ENCODE measurements at regions not wholly inside any gene's neighbourhood (a gene's known extent, or its start where the extent isn't known, plus 50 kb on each side); places are given as distances from the start of the nearest gene placed in this dataset.

DNA sequence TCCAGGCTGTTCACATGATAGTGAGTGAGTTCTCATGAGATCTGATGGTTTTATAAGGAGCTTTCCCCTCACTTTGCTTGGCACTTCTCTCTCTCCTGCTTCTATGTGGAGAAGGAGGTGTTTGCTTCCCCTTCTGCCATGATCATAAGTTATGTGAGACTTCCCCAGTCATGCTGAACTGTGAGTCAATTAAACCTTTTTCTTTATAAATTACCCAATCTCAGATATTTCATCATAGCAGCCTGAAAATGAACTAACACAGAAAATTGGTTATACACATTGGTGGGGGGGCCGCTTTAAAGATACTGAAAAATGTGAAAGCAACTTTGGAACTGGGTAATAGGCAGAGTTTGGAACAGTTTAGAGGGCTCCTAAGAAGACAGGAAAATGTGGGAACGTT, 741.1 kb upstream of the LUZP2 start:
- H3K4me3 ChIP-seq (ENCODE audit: low read length) = no peak overlapping the region
- DNase-seq (ENCODE audit: low read depth) = no peak
- TF ChIP-seq, protein P1, sequence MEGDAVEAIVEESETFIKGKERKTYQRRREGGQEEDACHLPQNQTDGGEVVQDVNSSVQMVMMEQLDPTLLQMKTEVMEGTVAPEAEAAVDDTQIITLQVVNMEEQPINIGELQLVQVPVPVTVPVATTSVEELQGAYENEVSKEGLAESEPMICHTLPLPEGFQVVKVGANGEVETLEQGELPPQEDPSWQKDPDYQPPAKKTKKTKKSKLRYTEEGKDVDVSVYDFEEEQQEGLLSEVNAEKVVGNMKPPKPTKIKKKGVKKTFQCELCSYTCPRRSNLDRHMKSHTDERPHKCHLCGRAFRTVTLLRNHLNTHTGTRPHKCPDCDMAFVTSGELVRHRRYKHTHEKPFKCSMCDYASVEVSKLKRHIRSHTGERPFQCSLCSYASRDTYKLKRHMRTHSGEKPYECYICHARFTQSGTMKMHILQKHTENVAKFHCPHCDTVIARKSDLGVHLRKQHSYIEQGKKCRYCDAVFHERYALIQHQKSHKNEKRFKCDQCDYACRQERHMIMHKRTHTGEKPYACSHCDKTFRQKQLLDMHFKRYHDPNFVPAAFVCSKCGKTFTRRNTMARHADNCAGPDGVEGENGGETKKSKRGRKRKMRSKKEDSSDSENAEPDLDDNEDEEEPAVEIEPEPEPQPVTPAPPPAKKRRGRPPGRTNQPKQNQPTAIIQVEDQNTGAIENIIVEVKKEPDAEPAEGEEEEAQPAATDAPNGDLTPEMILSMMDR (conservative IDR thresholded peaks at IDR 0.05; ENCODE audit: low read depth, low read length) = no peak

DNA sequence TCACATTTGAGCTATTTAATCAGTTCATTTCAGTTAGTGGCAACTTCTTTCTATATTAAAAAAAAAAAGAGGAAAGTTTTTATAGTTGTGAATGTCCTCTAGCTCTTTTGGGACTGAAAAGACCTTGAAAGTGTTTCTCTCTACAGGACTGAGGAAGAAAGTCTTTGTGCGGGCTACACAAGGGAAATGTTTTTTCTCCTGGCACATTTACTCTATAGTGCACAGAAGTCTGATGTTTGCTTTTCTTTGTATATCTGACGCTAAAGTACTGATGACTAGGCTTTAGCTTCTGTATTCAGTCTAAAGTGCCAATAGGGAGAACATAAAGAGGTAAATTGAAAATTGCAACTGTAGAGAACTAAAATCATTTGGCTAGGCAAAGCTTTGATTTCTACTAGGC, 737.4 kb upstream of the LUZP2 start:
- no peak for DNase-seq (ENCODE audit: low read depth)
- TF ChIP-seq, protein P1 (conservative IDR thresholded peaks at IDR 0.05; ENCODE audit: low read depth, low read length) = no peak
- no peak overlapping the region for H3K4me3 ChIP-seq (ENCODE audit: low read length)

DNA sequence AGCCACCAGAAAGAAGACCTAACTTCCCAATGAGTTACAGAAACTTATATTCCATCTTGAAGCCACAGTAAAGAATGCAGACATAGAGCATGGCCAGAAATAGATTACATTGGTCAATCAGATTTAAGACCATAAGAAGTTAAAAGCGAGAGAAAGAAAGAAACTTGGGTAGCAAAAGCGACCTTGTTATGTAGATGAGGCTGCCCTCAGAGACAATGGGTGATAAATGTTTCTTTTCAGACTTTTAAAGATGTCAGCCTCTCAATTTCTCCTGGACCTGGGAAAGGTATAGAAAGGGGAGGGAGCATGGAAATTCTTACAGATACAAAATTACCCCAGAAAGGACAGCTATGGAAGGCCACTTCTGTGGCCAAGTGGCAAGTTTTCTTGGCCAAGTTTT, 732.6 kb upstream of the LUZP2 start:
- no peak overlapping the region for H3K4me3 ChIP-seq (ENCODE audit: low read length)
- TF ChIP-seq, protein P1 (conservative IDR thresholded peaks at IDR 0.05; ENCODE audit: low read depth, low read length) = no peak
- DNase-seq (ENCODE audit: low read depth) = no peak

DNA sequence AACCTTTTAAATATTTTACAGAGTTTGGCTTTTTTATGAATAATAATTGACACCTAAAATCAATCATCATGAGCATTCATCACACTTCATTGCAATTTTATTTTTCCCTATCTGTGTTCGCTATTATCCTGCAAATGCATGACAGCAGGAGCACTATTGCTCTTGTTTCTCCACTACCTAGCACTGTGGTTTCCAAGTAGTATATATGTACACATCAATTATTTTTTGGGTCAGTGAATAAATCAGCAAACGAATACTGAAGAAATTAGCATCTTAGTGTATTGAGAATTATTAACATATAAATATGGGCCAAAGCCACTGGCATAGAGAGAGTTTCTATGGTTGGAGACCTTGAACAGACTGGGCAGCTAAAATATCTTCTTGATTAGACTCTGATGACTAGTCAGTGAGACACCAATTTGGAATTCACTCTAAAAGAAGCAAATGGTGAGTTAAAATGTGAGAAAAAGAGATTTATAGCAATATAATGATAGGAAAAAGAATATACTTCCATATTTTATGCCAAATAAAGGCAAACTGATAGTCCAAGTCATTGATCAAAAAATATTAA, 731.1 kb upstream of the LUZP2 start:
- TF ChIP-seq, protein P1 (conservative IDR thresholded peaks at IDR 0.05; ENCODE audit: low read depth, low read length) = no peak
- no peak overlapping the region for H3K4me3 ChIP-seq (ENCODE audit: low read length)
- no peak for DNase-seq (ENCODE audit: low read depth)

DNA sequence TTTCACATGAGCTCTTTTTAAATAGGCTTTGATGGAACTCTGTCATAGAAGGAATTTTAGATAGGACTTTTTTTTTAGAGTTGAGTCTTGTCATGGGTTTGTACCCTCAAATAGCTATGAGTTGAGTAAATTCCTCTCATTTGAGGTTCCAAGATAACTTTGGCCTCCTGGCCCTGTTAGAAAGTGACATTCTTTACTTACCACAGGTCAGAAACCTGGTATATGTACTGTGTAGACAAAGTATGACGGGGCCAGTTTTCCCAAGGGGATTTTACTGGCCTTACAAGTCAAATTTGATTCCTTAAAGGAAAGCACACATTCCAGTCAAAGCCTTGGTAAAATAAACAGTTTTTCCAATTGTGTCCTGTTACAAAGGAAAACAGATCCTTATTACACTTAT, 729.3 kb upstream of the LUZP2 start:
- H3K4me3 ChIP-seq (ENCODE audit: low read length) = no peak overlapping the region
- DNase-seq (ENCODE audit: low read depth) = no peak
- TF ChIP-seq, protein P1 (conservative IDR thresholded peaks at IDR 0.05; ENCODE audit: low read depth, low read length) = no peak

DNA sequence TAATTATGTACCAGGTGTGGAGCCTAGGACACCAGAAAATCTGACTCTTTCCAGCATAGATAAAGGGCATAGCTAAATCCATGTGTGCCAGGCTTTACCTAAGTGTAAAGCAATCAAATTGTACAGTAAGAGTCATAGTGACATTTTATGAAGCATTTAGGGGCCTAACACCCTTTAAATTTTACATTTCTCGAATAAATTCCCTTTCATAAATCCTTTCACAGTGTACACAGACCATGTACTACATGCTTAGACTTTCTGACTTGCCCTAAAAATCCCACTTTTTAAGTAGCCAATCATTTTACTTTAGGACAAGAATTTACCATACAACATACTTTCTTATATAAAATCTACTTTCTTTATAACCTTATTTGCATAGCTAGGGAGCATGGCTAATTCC, 727.6 kb upstream of the LUZP2 start:
- no peak for DNase-seq (ENCODE audit: low read depth)
- no peak overlapping the region for H3K4me3 ChIP-seq (ENCODE audit: low read length)
- TF ChIP-seq, protein P1 (conservative IDR thresholded peaks at IDR 0.05; ENCODE audit: low read depth, low read length) = no peak

DNA sequence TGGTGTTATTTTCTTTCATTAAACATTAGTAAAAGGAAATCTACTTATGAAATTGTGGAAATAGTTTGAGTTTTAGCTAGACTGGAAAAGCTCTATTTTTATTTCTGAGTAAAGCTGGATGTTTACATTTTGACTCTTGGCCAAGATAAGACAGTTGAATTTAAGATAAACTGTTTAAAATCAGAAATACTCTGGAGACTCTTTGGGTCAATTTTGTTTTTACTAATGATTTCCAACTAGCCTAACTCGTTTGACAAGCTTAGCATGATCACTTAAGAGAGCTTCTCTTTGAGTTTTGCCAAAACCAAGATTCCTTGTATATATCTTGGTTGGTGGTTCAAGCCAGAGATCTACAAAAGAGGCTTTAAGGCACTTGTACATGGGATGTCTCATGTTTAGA, 724.8 kb upstream of the LUZP2 start:
- DNase-seq (ENCODE audit: low read depth) = no peak
- TF ChIP-seq, protein P1 (conservative IDR thresholded peaks at IDR 0.05; ENCODE audit: low read depth, low read length) = no peak

More for the DNA sequence above, 724.8 kb upstream of the LUZP2 start:
- no peak overlapping the region for H3K4me3 ChIP-seq (ENCODE audit: low read length)

Measured in retinal pigment epithelial cell (primary cell).